Activated naive CD4-positive, alpha-beta T cell treated with anti-CD3 and anti-CD28 coated beads for 36 hours (primary cell): ENCODE measurements at regions not wholly inside any gene's neighbourhood (a gene's known extent, or its start where the extent isn't known, plus 50 kb on each side); places are given as distances from the start of the nearest gene placed in this dataset.

Source experiments
- CTCF ChIA-PET: fragments of 350-600 bp; sonication (Branson Sonifier 250); formaldehyde crosslinking; loops from one replicate; lab custom pipeline; 2021; ENCODE audit warnings: antibody characterized with exemption; lab: Charles Lee
- DNase-seq: peaks from one replicate; pipeline ENCODE4 v3.0.0-alpha.2; 2020
- H3K27ac Mint-ChIP-seq: one replicate; pipeline ENCODE4 v1.8.0; 2021; ENCODE audit warnings: mild to moderate bottlenecking, mixed read lengths
- H3K27me3 Mint-ChIP-seq: one replicate; pipeline ENCODE4 v1.8.0; 2021; ENCODE audit warnings: low read depth, mixed read lengths
- H3K36me3 Mint-ChIP-seq: one replicate; pipeline ENCODE4 v1.8.0; 2021; ENCODE audit warnings: low read depth, mixed read lengths
- H3K4me1 Mint-ChIP-seq: one replicate; pipeline ENCODE4 v1.8.0; 2021; ENCODE audit warnings: low read depth, mixed read lengths
- H3K4me3 Mint-ChIP-seq: one replicate; pipeline ENCODE4 v1.8.0; 2021; ENCODE audit warnings: mild to moderate bottlenecking, moderate library complexity, mixed read lengths
- H3K9me3 Mint-ChIP-seq: one replicate; pipeline ENCODE4 v1.8.0; 2021; ENCODE audit warnings: mixed read lengths
- intact Hi-C: fragments of 100-400 bp; cut with micrococcal nuclease; formaldehyde crosslinking; loops from one replicate; pipeline ENCODE4 v1.15.1; 2023

- no peak for DNase-seq
- Mint-ChIP-seq H3K27ac (no peak overlapping the region), H3K27me3 (no peaks in the 10 kb centered on the region), H3K9me3 (peaks cover 22% of the 10 kb centered on the region), H3K36me3 (no peaks in the 10 kb centered on the region), H3K4me3 (no peak overlapping the region), H3K4me1 (no peaks in the 10 kb centered on the region)
- intact Hi-C loops: no loop called here
- CTCF ChIA-PET: no interaction called here
Measured at GRCh38 chr2:116411211-116411610, 1403.3 kb upstream of the DDX18 start.

DNA sequence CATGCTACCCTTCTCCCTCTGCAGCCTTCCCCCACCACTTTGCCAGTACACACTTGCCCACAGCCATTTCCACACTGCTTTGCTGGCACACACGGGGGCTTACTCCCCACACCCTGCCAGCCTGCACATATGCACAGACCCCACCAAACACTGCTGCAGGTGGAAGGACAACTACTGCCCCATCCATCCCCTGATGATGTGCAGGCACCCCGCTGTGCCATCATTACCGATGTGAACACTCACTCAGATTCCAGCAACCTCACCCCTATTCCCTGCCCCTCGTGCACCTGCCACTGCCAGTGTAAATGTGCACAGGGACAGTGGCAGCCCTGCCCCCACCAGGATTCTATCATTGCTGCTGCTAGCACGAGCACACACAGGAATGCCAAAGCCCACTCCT lies 1400.8 kb upstream of the DDX18 start:
- CTCF ChIA-PET: no interaction called here
- intact Hi-C loops: no loop called here
- H3K4me1 Mint-ChIP-seq: no peaks in the 10 kb centered on the region
- H3K27ac Mint-ChIP-seq: no peak overlapping the region
- H3K9me3 Mint-ChIP-seq: peaks cover 19% of the 10 kb centered on the region
- no peaks in the 10 kb centered on the region for H3K36me3 Mint-ChIP-seq
- no peaks in the 10 kb centered on the region for H3K27me3 Mint-ChIP-seq
- DNase-seq: no peak
- no peak overlapping the region for H3K4me3 Mint-ChIP-seq

DNA sequence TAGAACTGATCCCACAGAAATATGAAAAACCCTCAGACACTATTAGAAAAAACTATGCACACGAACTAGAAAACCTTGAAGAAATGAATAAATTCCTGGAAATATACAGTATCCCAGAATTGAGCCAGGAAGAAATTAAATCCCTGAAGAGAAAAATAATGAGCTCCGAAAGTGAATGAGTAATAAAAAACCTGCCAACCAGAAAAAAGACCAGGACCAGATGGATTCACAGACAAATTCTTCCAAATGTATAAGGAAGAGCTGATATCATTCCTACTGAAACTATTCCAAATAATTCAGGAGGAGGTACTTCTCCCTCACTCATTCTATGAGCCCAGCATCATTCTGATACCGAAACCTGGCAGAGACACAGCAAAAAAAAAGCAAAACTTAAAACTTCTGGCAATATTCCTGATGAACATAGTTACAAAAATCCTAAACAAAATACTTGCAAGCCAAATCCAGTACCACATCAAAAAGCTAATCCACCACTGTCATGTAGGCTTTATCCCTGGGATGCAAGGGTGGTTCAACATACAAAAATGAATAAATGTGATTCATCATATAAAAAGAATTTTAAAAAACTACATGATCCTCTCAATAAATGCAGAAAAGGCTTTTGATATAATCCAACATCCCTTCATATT lies 1397.6 kb upstream of the DDX18 start:
- CTCF ChIA-PET: no interaction called here
- H3K27ac Mint-ChIP-seq: no peak overlapping the region

GRCh38 chr2:116435648-116436047 lies 1378.8 kb upstream of the DDX18 start:
- no peak overlapping the region for H3K27ac Mint-ChIP-seq
- CTCF ChIA-PET: no interaction called here
- no peak for DNase-seq
- H3K4me3 Mint-ChIP-seq: no peak overlapping the region
- H3K36me3 Mint-ChIP-seq: peaks cover 1% of the 10 kb centered on the region
- H3K27me3 Mint-ChIP-seq: no peaks in the 10 kb centered on the region
- H3K4me1 Mint-ChIP-seq: no peaks in the 10 kb centered on the region
- peaks cover 14% of the 10 kb centered on the region for H3K9me3 Mint-ChIP-seq
- intact Hi-C loops: no loop called here

More for the DNA sequence above, 1397.6 kb upstream of the DDX18 start:
- Mint-ChIP-seq H3K9me3 (peaks cover 19% of the 10 kb centered on the region), H3K4me3 (no peak overlapping the region), H3K36me3 (no peaks in the 10 kb centered on the region), H3K4me1 (no peaks in the 10 kb centered on the region), H3K27me3 (no peaks in the 10 kb centered on the region)
- no peak for DNase-seq
- intact Hi-C loops: no loop called here

- CTCF ChIA-PET: no interaction called here
- DNase-seq: no peak
- Mint-ChIP-seq H3K36me3 (no peaks in the 10 kb centered on the region), H3K27me3 (no peaks in the 10 kb centered on the region), H3K9me3 (peaks cover 13% of the 10 kb centered on the region), H3K27ac (no peak overlapping the region), H3K4me1 (no peaks in the 10 kb centered on the region), H3K4me3 (no peak overlapping the region)
- intact Hi-C loops: no loop called here
Measured at GRCh38 chr2:116440104-116440653, 1374.3 kb upstream of the DDX18 start.

GRCh38 chr2:116442418-116442817 lies 1372.1 kb upstream of the DDX18 start:
- no peaks in the 10 kb centered on the region for H3K27me3 Mint-ChIP-seq

GRCh38 chr2:116444256-116444872 lies 1370.1 kb upstream of the DDX18 start:
- H3K4me3 Mint-ChIP-seq: no peak overlapping the region
- H3K27ac Mint-ChIP-seq: no peak overlapping the region
- no peaks in the 10 kb centered on the region for H3K4me1 Mint-ChIP-seq
- H3K27me3 Mint-ChIP-seq: no peaks in the 10 kb centered on the region
- H3K9me3 Mint-ChIP-seq: peaks cover 16% of the 10 kb centered on the region
- DNase-seq: no peak
- intact Hi-C loops: no loop called here
- CTCF ChIA-PET: no interaction called here
- no peaks in the 10 kb centered on the region for H3K36me3 Mint-ChIP-seq

More at GRCh38 chr2:116442418-116442817, 1372.1 kb upstream of the DDX18 start:
- DNase-seq: no peak
- no peak overlapping the region for H3K4me3 Mint-ChIP-seq
- intact Hi-C loops: no loop called here
- H3K27ac Mint-ChIP-seq: no peak overlapping the region
- no peaks in the 10 kb centered on the region for H3K36me3 Mint-ChIP-seq
- H3K4me1 Mint-ChIP-seq: no peaks in the 10 kb centered on the region
- CTCF ChIA-PET: no interaction called here
- peaks cover 16% of the 10 kb centered on the region for H3K9me3 Mint-ChIP-seq

GRCh38 chr2:116450990-116451389 lies 1363.5 kb upstream of the DDX18 start:
- intact Hi-C loops: no loop called here
- no peak overlapping the region for H3K27ac Mint-ChIP-seq
- H3K27me3 Mint-ChIP-seq: no peaks in the 10 kb centered on the region
- H3K9me3 Mint-ChIP-seq: peaks cover 9% of the 10 kb centered on the region
- H3K4me3 Mint-ChIP-seq: no peak overlapping the region
- H3K4me1 Mint-ChIP-seq: no peaks in the 10 kb centered on the region
- H3K36me3 Mint-ChIP-seq: no peaks in the 10 kb centered on the region
- CTCF ChIA-PET: no interaction called here
- DNase-seq: no peak

GRCh38 chr2:116452651-116453050 lies 1361.8 kb upstream of the DDX18 start:
- H3K27me3 Mint-ChIP-seq: no peaks in the 10 kb centered on the region
- H3K9me3 Mint-ChIP-seq: peaks cover 8% of the 10 kb centered on the region
- no peak overlapping the region for H3K27ac Mint-ChIP-seq
- H3K4me3 Mint-ChIP-seq: no peak overlapping the region
- no peaks in the 10 kb centered on the region for H3K36me3 Mint-ChIP-seq
- intact Hi-C loops: no loop called here
- CTCF ChIA-PET: no interaction called here
- no peaks in the 10 kb centered on the region for H3K4me1 Mint-ChIP-seq
- DNase-seq: no peak

- no peak overlapping the region for H3K27ac Mint-ChIP-seq
- CTCF ChIA-PET: interaction anchor here (0.6 kb wide), 1 partner anchor 333 kb away, joined by 3 read pairs; no protein-coding TSS in a partner anchor
- no peak overlapping the region for H3K4me3 Mint-ChIP-seq
- DNase-seq: no peak
- intact Hi-C loops: no loop called here
- peaks cover 8% of the 10 kb centered on the region for H3K9me3 Mint-ChIP-seq
- H3K27me3 Mint-ChIP-seq: no peaks in the 10 kb centered on the region
- H3K36me3 Mint-ChIP-seq: no peaks in the 10 kb centered on the region
- H3K4me1 Mint-ChIP-seq: no peaks in the 10 kb centered on the region
Measured at GRCh38 chr2:116456429-116456828, 1358.1 kb upstream of the DDX18 start.

DNA sequence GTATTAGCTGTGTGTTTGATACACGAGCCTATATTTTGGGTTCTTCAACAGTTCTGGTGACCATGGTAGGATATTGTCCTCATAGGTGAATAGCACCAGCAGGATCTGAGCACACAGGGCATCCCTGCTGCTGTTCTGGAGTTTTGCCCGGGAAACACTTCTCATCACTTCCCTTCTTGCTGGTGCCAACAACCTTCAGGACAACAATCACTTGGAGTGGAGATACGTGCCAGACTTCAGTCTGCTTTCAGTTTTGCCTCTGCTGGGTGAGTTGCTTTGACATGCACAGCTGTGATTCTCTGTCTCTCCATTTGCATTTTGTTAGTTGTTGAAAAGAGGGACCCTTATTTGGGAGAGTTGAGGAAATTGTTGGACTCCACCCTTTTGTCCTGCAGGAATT lies 1347.2 kb upstream of the DDX18 start:
- Mint-ChIP-seq H3K9me3 (peaks cover 37% of the 10 kb centered on the region), H3K36me3 (no peaks in the 10 kb centered on the region), H3K4me1 (no peaks in the 10 kb centered on the region), H3K27ac (no peak overlapping the region), H3K27me3 (no peaks in the 10 kb centered on the region), H3K4me3 (no peak overlapping the region)
- CTCF ChIA-PET: no interaction called here
- intact Hi-C loops: no loop called here
- no peak for DNase-seq

GRCh38 chr2:116477229-116477628 lies 1337.3 kb upstream of the DDX18 start:
- no peaks in the 10 kb centered on the region for H3K4me1 Mint-ChIP-seq
- no peak overlapping the region for H3K4me3 Mint-ChIP-seq
- CTCF ChIA-PET: no interaction called here
- intact Hi-C loops: no loop called here
- H3K36me3 Mint-ChIP-seq: no peaks in the 10 kb centered on the region
- peaks cover 12% of the 10 kb centered on the region for H3K9me3 Mint-ChIP-seq
- H3K27ac Mint-ChIP-seq: no peak overlapping the region
- no peaks in the 10 kb centered on the region for H3K27me3 Mint-ChIP-seq
- no peak for DNase-seq

- Mint-ChIP-seq H3K4me3 (no peak overlapping the region), H3K9me3 (peaks cover 13% of the 10 kb centered on the region), H3K27me3 (no peaks in the 10 kb centered on the region), H3K36me3 (peaks cover 3% of the 10 kb centered on the region), H3K27ac (no peak overlapping the region), H3K4me1 (no peaks in the 10 kb centered on the region)
- DNase-seq: no peak
- intact Hi-C loops: no loop called here
- CTCF ChIA-PET: no interaction called here
Measured at GRCh38 chr2:116487336-116487735, 1327.2 kb upstream of the DDX18 start.
